Hepatocyte (in vitro differentiated cells): ENCODE measurements at regions not wholly inside any gene's neighbourhood (a gene's known extent, or its start where the extent isn't known, plus 50 kb on each side); places are given as distances from the start of the nearest gene placed in this dataset.

Experiments used
- EZH2 ChIP-seq: fragments of 200-600 bp; sonication (generic); IDR thresholded peaks from 2 replicates; pipeline ENCODE4 v1.6.1; 2016; ENCODE audit warnings: antibody characterized with exemption, mild to moderate bottlenecking, borderline replicate concordance
- EZH2phosphoT487 ChIP-seq: fragments of 200-600 bp; sonication (generic); IDR thresholded peaks from one replicate; pipeline ENCODE4 v1.6.1; 2018; ENCODE audit warnings: antibody characterized with exemption, mild to moderate bottlenecking, low read depth, moderate library complexity; ENCODE audit not compliant: unreplicated experiment, severe bottlenecking
- TF ChIP-seq, protein P1 (sequence below): fragments of 200-600 bp; sonication (generic); IDR thresholded peaks from 2 replicates; pipeline ENCODE4 v1.5.1; 2016; ENCODE audit warnings: antibody characterized with exemption, mild to moderate bottlenecking; ENCODE audit not compliant: poor library complexity

DNA sequence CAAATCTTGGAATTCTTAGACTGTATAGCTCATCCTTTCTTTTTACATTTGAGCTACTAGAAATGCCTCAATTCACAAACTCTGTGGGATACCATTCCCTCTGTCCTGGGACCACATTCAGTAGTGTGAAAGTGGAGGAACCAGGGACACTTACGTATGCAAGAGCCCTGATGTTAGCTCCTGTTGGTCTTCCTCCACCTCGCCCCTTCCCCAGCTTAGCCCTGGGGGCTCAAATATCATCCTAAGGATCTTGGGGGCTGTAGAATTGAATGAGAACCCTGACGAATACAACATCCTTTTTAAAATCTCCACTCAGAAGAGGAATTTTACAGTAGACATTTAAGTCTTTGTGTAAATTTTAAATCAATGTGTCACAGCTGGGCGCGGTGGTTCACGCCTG is 65.2 kb upstream of the RAPH1 start:
- no peak for TF ChIP-seq EZH2phosphoT487
- TF ChIP-seq, protein P1, sequence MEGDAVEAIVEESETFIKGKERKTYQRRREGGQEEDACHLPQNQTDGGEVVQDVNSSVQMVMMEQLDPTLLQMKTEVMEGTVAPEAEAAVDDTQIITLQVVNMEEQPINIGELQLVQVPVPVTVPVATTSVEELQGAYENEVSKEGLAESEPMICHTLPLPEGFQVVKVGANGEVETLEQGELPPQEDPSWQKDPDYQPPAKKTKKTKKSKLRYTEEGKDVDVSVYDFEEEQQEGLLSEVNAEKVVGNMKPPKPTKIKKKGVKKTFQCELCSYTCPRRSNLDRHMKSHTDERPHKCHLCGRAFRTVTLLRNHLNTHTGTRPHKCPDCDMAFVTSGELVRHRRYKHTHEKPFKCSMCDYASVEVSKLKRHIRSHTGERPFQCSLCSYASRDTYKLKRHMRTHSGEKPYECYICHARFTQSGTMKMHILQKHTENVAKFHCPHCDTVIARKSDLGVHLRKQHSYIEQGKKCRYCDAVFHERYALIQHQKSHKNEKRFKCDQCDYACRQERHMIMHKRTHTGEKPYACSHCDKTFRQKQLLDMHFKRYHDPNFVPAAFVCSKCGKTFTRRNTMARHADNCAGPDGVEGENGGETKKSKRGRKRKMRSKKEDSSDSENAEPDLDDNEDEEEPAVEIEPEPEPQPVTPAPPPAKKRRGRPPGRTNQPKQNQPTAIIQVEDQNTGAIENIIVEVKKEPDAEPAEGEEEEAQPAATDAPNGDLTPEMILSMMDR, result no peak
- no peak for TF ChIP-seq EZH2
